ENCODE measurements at regions not wholly inside any gene's neighbourhood (a gene's known extent, or its start where the extent isn't known, plus 50 kb on each side); places are given as distances from the start of the nearest gene placed in this dataset.

DNA sequence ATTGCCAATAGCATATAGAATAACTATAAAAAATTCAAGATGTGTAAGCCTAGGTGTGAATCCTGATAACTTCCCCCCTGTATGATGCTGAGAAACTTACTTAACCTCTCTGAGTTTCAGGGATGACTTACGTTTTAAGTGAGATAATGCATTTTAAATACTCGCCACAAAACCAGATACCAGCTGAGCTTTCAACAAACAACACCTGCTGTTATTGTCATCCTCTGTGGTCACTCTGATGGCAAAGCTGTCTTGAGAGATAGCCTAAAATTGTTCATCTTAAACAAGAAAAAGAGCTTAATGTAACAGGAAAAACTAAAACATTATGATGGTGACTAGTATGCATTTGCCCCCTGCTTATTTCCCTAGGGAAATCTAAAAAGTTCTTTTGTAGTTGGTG is 131.5 kb downstream of the RAD51AP2 start:
- Histone ChIP-seq H3K27ac (ENCODE audit: low read depth in 1 of 2, low read length in 2 of 2) (no peak overlapping the region), H3K36me3 (ENCODE audit: control insufficient read depth in 1 of 2, insufficient read depth in 2 of 2, low read length in 1 of 2) (no peaks in the 10 kb centered on the region), H3K27me3 (ENCODE audit: control insufficient read depth in 1 of 2, insufficient read depth in 2 of 2, low read length in 1 of 2) (peaks cover 0 to 1% of the 10 kb centered on the region in 2 donors), H3K4me1 (ENCODE audit: control insufficient read depth in 1 of 2, insufficient read depth in 2 of 2, low read length in 2 of 2) (no peaks in the 10 kb centered on the region), H3K9me3 (ENCODE audit: control insufficient read depth, low read length) (no peaks in the 10 kb centered on the region), H3K4me3 (ENCODE audit: low read length in 2 of 2) (no peak overlapping the region)
- DNase-seq (no peak), ATAC-seq (ENCODE audit: low FRiP score) (no peak)
- intact Hi-C loops (cut with DNase I) = no loop called here
- 83% methylated on average over 2 of the region's 2 CpGs for WGBS, 2 donors

- WGBS, 2 donors = 42 to 46% methylated on average over 1 of the region's 1 CpG
- H3K4me1 ChIP-seq (ENCODE audit: control insufficient read depth in 1 of 2, insufficient read depth in 2 of 2, low read length in 2 of 2) = no peaks in the 10 kb centered on the region
- no peak for ATAC-seq (ENCODE audit: low FRiP score)
- intact Hi-C loops (cut with DNase I) = no loop called here
- DNase-seq = no peak
- no peaks in the 10 kb centered on the region for H3K27me3 ChIP-seq (ENCODE audit: control insufficient read depth in 1 of 2, insufficient read depth in 2 of 2, low read length in 1 of 2)
- H3K9me3 ChIP-seq (ENCODE audit: control insufficient read depth, low read length) = no peaks in the 10 kb centered on the region
- H3K4me3 ChIP-seq (ENCODE audit: low read length in 2 of 2) = no peak overlapping the region
- H3K27ac ChIP-seq (ENCODE audit: low read depth in 1 of 2, low read length in 2 of 2) = no peak overlapping the region
- no peaks in the 10 kb centered on the region for H3K36me3 ChIP-seq (ENCODE audit: control insufficient read depth in 1 of 2, insufficient read depth in 2 of 2, low read length in 1 of 2)
These were observed 138.2 kb downstream of the RAD51AP2 start for GRCh38 chr2:17380003-17380402.

DNA sequence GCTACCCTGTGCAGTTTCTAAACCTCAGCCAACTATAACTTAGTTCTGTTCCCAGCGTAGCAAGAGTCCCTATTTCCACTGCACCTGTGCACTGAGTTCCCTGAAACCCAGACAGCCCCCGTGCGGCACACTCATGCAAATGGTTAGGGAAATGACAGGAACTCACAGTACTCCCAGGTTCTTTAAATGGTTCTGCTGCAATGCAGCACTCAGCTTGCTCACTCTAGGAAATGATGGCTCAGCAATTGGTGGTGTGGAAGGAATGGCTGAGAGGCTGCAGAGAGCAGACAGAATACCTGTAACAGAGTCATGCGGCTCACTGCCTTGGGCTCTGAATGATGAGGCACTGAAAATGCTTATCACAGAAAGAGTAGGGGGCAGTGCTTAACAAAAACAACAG is 143.0 kb downstream of the RAD51AP2 start:
- no peak overlapping the region for H3K27ac ChIP-seq (ENCODE audit: low read depth in 1 of 2, low read length in 2 of 2)
- WGBS, 2 donors = 71 to 74% methylated on average over 4 of the region's 4 CpGs
- H3K27me3 ChIP-seq (ENCODE audit: control insufficient read depth in 1 of 2, insufficient read depth in 2 of 2, low read length in 1 of 2) = no peaks in the 10 kb centered on the region
- ATAC-seq (ENCODE audit: low FRiP score) (peak; percentile 26), DNase-seq (no peak)
- H3K36me3 ChIP-seq (ENCODE audit: control insufficient read depth in 1 of 2, insufficient read depth in 2 of 2, low read length in 1 of 2) = no peaks in the 10 kb centered on the region
- no peaks in the 10 kb centered on the region for H3K4me1 ChIP-seq (ENCODE audit: control insufficient read depth in 1 of 2, insufficient read depth in 2 of 2, low read length in 2 of 2)
- intact Hi-C loops (cut with DNase I) = no loop called here
- no peak overlapping the region for H3K4me3 ChIP-seq (ENCODE audit: low read length in 2 of 2)
- peaks cover 1% of the 10 kb centered on the region for H3K9me3 ChIP-seq (ENCODE audit: control insufficient read depth, low read length)

DNA sequence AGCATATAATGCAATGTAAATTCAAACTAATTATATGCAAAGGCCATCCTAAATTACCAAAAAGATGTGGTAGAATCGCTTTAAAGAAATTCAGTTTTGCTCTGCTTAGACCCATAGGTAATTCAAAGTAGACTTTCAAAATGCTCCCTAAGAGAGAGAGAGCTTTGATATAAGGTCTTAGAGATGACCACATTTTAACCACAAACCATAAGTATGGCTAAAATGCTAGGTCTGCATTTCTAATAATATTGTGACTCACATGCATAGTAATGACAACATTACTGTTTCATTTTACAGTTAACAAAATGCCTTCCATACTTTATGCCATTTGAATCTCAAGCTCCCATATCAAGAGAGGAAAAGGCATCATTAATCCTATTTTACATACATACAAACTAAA is 144.5 kb downstream of the RAD51AP2 start:
- Histone ChIP-seq H3K27me3 (ENCODE audit: control insufficient read depth in 1 of 2, insufficient read depth in 2 of 2, low read length in 1 of 2) (no peaks in the 10 kb centered on the region), H3K27ac (ENCODE audit: low read depth in 1 of 2, low read length in 2 of 2) (no peak overlapping the region), H3K9me3 (ENCODE audit: control insufficient read depth, low read length) (peaks cover 1% of the 10 kb centered on the region), H3K36me3 (ENCODE audit: control insufficient read depth in 1 of 2, insufficient read depth in 2 of 2, low read length in 1 of 2) (no peaks in the 10 kb centered on the region), H3K4me3 (ENCODE audit: low read length in 2 of 2) (no peak overlapping the region), H3K4me1 (ENCODE audit: control insufficient read depth in 1 of 2, insufficient read depth in 2 of 2, low read length in 2 of 2) (no peaks in the 10 kb centered on the region)
- intact Hi-C loops (cut with DNase I) = no loop called here
- 86 to 87% methylated on average over 1 of the region's 1 CpG for WGBS, 2 donors
- ATAC-seq (ENCODE audit: low FRiP score) (no peak), DNase-seq (no peak)

DNA sequence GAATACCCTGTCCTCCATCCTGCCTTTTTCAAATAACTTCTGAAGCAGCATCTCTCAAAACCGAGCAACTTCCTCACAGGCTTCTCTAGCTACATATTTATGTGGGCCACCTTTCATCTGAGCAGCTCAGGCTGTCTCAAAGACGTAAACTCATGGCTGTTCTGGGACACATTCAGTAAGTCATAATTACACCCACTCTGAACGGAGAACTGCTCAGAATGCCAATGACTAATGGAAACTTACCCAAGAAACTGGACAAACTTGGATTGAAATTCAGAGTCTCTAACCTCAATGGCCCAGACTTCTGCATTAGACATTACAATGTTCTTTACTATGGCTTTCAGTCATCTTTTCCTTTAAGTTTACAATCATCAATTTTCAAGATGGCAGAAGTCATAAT is 145.2 kb downstream of the RAD51AP2 start:
- no peak for DNase-seq
- no peak for ATAC-seq (ENCODE audit: low FRiP score)
- Histone ChIP-seq H3K27me3 (ENCODE audit: control insufficient read depth in 1 of 2, insufficient read depth in 2 of 2, low read length in 1 of 2) (no peaks in the 10 kb centered on the region), H3K36me3 (ENCODE audit: control insufficient read depth in 1 of 2, insufficient read depth in 2 of 2, low read length in 1 of 2) (no peaks in the 10 kb centered on the region), H3K4me3 (ENCODE audit: low read length in 2 of 2) (no peak overlapping the region), H3K4me1 (ENCODE audit: control insufficient read depth in 1 of 2, insufficient read depth in 2 of 2, low read length in 2 of 2) (no peaks in the 10 kb centered on the region), H3K27ac (ENCODE audit: low read depth in 1 of 2, low read length in 2 of 2) (no peak overlapping the region), H3K9me3 (ENCODE audit: control insufficient read depth, low read length) (peaks cover 1% of the 10 kb centered on the region)
- WGBS, 2 donors = 67 to 68% methylated on average over 3 of the region's 3 CpGs
- intact Hi-C loops (cut with DNase I) = no loop called here

DNA sequence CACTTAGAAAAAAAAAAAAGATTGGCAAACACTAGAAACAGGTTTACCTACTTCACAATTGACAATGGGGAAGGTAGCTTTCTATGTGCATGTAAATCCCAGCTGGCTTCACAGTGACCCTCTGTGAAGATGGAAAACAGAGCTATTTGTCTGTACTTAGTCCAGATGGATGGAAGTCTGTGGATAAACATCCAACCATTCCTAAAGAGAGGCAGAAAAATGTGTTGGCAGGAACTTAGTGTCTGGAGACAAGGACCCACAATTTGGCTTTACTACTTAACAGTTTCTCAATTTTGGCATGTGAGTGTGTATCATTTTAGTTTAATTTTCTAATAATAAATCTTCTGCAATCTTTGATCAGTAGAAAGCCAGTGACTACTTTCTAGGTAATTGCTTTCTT is 154.4 kb downstream of the RAD51AP2 start:
- DNase-seq = no peak
- H3K27me3 ChIP-seq (ENCODE audit: control insufficient read depth in 1 of 2, insufficient read depth in 2 of 2, low read length in 1 of 2) = no peaks in the 10 kb centered on the region
- no peaks in the 10 kb centered on the region for H3K9me3 ChIP-seq (ENCODE audit: control insufficient read depth, low read length)
- no peak for ATAC-seq (ENCODE audit: low FRiP score)
- intact Hi-C loops (cut with DNase I) = no loop called here
- no peaks in the 10 kb centered on the region for H3K36me3 ChIP-seq (ENCODE audit: control insufficient read depth in 1 of 2, insufficient read depth in 2 of 2, low read length in 1 of 2)
- no peak overlapping the region for H3K27ac ChIP-seq (ENCODE audit: low read depth in 1 of 2, low read length in 2 of 2)
- no peaks in the 10 kb centered on the region for H3K4me1 ChIP-seq (ENCODE audit: control insufficient read depth in 1 of 2, insufficient read depth in 2 of 2, low read length in 2 of 2)
- no peak overlapping the region for H3K4me3 ChIP-seq (ENCODE audit: low read length in 2 of 2)

- no peak for DNase-seq
- Histone ChIP-seq H3K36me3 (ENCODE audit: control insufficient read depth in 1 of 2, insufficient read depth in 2 of 2, low read length in 1 of 2) (no peaks in the 10 kb centered on the region), H3K27me3 (ENCODE audit: control insufficient read depth in 1 of 2, insufficient read depth in 2 of 2, low read length in 1 of 2) (no peaks in the 10 kb centered on the region), H3K9me3 (ENCODE audit: control insufficient read depth, low read length) (peaks cover 2% of the 10 kb centered on the region), H3K27ac (ENCODE audit: low read depth in 1 of 2, low read length in 2 of 2) (no peak overlapping the region), H3K4me3 (ENCODE audit: low read length in 2 of 2) (no peak overlapping the region), H3K4me1 (ENCODE audit: control insufficient read depth in 1 of 2, insufficient read depth in 2 of 2, low read length in 2 of 2) (no peaks in the 10 kb centered on the region)
- ATAC-seq (ENCODE audit: low FRiP score) = no peak
- intact Hi-C loops (cut with DNase I) = no loop called here
- WGBS, 2 donors = 73 to 85% methylated on average over 1 of the region's 1 CpG
These were observed 155.3 kb downstream of the RAD51AP2 start for GRCh38 chr2:17362956-17363355.

GRCh38 chr2:17355608-17356329 is 162.5 kb downstream of the RAD51AP2 start:
- no peak for ATAC-seq (ENCODE audit: low FRiP score)
- Histone ChIP-seq H3K4me1 (ENCODE audit: control insufficient read depth in 1 of 2, insufficient read depth in 2 of 2, low read length in 2 of 2) (no peaks in the 10 kb centered on the region), H3K9me3 (ENCODE audit: control insufficient read depth, low read length) (peaks cover 3% of the 10 kb centered on the region), H3K36me3 (ENCODE audit: control insufficient read depth in 1 of 2, insufficient read depth in 2 of 2, low read length in 1 of 2) (no peaks in the 10 kb centered on the region), H3K27ac (ENCODE audit: low read depth in 1 of 2, low read length in 2 of 2) (no peak overlapping the region), H3K27me3 (ENCODE audit: control insufficient read depth in 1 of 2, insufficient read depth in 2 of 2, low read length in 1 of 2) (peaks cover 0 to 2% of the 10 kb centered on the region in 2 donors), H3K4me3 (ENCODE audit: low read length in 2 of 2) (no peak overlapping the region)
- 59 to 67% methylated on average over 6 of the region's 6 CpGs for WGBS, 2 donors
- intact Hi-C loops (cut with DNase I) = no loop called here
- DNase-seq = no peak

DNA sequence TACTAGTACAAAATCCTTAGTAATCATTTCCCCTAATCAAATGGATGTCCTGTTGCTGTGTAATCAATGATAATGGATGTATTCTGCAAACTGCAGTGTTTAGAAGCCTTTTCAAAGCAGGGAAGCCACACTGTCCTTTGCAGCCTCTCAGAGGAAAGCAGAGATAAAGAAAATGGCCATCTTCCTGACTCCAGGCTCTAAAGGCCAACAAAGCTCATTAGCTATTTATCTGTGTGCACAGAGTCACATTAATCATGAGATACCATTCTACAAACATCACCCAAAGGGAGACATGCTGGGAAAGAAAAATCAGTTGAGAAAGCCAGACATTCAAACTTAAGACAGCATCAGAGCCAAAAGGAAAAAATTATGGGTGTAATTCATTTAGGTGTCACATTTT is 165.0 kb downstream of the RAD51AP2 start:
- Histone ChIP-seq H3K36me3 (ENCODE audit: control insufficient read depth in 1 of 2, insufficient read depth in 2 of 2, low read length in 1 of 2) (no peaks in the 10 kb centered on the region), H3K9me3 (ENCODE audit: control insufficient read depth, low read length) (peaks cover 2% of the 10 kb centered on the region), H3K27me3 (ENCODE audit: control insufficient read depth in 1 of 2, insufficient read depth in 2 of 2, low read length in 1 of 2) (peaks cover 0 to 2% of the 10 kb centered on the region in 2 donors), H3K27ac (ENCODE audit: low read depth in 1 of 2, low read length in 2 of 2) (no peak overlapping the region), H3K4me1 (ENCODE audit: control insufficient read depth in 1 of 2, insufficient read depth in 2 of 2, low read length in 2 of 2) (no peaks in the 10 kb centered on the region), H3K4me3 (ENCODE audit: low read length in 2 of 2) (no peak overlapping the region)
- intact Hi-C loops (cut with DNase I) = no loop called here
- no peak for ATAC-seq (ENCODE audit: low FRiP score)
- no peak for DNase-seq

All from aorta (tissue), 5 donors.